ENCODE measurements at regions not wholly inside any gene's neighbourhood (a gene's known extent, or its start where the extent isn't known, plus 50 kb on each side); places are given as distances from the start of the nearest gene placed in this dataset.

DNA sequence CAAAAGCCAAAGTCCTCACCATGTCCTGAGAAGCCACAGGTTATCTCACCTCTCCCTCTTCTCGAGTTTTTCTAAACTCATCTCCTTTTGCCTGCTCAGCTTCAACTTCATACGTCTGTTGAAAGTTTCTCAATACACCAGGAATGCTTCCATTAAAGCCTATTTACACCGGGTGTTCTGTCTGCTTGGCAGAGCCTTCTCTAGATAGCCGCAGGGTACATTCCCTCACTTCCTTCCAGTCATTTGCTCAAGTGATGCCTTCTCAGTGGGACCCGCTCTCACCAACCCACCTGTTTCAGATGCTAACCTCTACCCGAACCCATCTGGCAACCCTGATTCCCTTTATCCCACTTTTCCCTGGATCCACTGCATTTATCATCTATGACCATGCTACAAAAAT, 257.0 kb upstream of the ADGRL2 start:
- no peak for TF ChIP-seq POLR2A (IDR thresholded peaks at IDR 0.05)
- TF ChIP-seq, protein P1, sequence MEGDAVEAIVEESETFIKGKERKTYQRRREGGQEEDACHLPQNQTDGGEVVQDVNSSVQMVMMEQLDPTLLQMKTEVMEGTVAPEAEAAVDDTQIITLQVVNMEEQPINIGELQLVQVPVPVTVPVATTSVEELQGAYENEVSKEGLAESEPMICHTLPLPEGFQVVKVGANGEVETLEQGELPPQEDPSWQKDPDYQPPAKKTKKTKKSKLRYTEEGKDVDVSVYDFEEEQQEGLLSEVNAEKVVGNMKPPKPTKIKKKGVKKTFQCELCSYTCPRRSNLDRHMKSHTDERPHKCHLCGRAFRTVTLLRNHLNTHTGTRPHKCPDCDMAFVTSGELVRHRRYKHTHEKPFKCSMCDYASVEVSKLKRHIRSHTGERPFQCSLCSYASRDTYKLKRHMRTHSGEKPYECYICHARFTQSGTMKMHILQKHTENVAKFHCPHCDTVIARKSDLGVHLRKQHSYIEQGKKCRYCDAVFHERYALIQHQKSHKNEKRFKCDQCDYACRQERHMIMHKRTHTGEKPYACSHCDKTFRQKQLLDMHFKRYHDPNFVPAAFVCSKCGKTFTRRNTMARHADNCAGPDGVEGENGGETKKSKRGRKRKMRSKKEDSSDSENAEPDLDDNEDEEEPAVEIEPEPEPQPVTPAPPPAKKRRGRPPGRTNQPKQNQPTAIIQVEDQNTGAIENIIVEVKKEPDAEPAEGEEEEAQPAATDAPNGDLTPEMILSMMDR (IDR thresholded peaks at IDR 0.05 in 4 of 5, conservative IDR thresholded peaks at IDR 0.05 in 1 of 5): no peak
